ENCODE measurements at regions not wholly inside any gene's neighbourhood (a gene's known extent, or its start where the extent isn't known, plus 50 kb on each side); places are given as distances from the start of the nearest gene placed in this dataset.

DNA sequence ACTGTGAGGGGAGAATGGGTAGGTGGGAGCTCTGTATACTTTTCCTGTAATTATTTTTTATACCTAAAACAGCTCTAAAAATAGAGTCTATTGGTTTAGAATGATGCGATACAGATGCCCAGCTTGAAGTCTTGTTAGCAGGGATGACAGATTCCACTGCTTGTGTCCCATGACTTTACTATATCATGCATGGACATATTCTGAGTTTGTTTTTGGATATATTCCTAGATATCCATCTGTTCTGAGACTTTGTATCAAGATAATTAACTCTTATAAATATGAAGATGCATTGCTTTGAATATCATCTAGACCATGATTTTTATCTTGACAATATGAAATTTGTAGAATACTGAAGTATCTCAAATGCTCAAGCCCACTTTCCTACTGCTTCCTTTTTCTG, 1058.1 kb downstream of the RAPGEF2 start:
- no peak for DNase-seq (ENCODE audit: low read depth in 4 of 4, low spot score in 3 of 4)

DNA sequence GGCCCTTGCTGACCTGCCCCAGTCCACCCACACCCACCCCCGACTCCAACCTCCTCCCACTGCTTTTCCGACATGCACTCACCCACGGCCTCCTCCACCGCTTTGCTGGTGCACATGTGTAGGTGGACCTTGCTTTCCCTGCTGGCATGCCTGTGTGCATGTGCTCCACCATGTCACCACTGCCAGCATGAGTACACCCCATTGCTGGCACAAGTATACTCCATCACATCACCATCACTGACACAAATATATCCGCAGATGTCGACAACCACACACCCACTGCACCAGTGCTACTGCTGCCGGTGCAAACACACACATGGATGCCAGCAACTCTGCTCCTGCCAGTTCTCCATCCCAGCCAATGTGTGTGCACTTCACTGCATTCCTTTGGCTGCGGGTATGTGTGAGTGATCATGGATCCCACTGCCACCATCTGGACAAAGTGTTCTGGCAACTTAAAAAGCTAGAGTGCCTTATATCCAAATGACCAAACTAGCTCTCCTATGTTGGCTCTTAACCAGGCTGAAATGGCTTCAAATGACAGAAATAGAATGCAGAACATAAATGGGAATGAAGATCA, 1072.3 kb downstream of the RAPGEF2 start:
- DNase-seq (ENCODE audit: low read depth in 4 of 4, low spot score in 3 of 4): no peak

DNA sequence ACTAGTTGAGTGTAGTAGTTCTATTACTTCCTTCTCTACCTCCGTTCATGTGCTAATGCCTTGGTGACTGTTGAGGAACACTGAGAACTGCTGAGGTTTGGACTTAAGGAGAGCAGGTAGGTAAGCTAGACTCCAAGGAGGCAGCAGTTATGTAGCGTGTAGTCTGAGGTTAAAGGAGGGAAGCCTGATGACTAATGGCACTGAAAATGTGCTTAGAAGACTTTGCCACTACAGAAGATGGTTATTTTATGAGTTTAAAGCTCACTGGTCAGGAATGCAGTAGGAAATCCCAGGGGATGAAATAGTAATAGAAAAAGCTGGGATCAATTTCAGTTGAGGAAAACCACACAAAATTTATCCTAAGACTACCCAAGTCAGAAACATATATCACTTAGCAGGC, 1077.3 kb downstream of the RAPGEF2 start:
- no peak for DNase-seq (ENCODE audit: low read depth in 4 of 4, low spot score in 3 of 4)

DNA sequence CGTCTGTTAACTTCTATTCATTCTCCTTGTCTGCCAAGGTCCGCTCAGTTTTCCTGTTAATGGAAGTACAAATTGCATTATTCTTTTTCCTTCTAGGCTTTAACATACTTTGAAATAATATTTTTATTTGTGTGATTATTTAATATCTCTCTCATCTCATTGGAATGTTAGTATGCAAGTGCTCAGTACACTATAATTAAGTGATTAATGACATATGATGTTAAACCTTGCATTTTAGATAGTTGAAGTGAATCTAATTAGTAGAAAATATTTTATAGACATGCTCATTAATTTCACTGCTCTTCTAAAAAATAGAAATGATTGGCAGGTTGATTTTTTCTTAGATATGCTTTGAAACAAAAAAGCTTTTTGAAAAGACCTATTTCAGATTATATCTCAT, 1079.8 kb downstream of the RAPGEF2 start:
- no peak for DNase-seq (ENCODE audit: low read depth in 4 of 4, low spot score in 3 of 4)

DNA sequence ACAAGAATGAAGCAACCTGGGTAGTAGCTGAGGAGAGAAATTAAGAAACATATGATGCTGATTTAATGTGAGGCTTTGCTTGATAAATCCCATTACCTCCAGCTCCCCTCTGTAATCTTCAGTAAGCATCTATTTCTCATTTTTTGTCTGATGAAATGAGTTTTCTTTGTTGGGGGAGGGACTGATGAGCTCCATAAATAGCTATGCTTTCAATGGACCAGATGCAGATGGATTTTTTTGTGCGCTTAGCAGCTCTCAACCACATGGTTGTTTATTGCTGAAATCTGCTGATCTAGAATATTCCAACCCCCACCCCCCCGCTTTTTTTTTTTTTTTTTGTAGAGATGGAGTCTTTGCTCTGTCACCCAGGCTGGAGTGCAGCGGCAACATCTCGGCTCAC, 1082.0 kb downstream of the RAPGEF2 start:
- DNase-seq (ENCODE audit: low read depth in 4 of 4, low spot score in 3 of 4): no peak

DNA sequence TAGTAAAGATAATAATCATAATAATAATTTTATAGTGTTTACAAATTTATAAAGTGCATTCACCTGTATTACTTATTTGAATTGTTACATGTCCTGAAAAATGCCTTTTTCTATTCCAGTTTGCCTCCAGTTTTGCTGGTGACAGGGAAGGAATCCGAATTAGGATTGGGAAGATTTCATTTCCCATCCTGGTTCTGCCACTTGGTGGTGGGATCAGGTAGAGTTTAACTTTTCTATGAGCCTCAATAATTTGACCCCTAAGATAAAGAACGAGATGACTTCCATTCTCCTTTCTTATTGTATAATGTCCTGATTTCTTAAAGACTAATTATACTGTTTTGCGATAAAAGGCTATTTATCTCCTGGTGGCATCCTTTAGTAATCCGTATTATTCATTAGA, 1090.9 kb downstream of the RAPGEF2 start:
- DNase-seq (ENCODE audit: low read depth in 4 of 4, low spot score in 3 of 4): no peak

DNA sequence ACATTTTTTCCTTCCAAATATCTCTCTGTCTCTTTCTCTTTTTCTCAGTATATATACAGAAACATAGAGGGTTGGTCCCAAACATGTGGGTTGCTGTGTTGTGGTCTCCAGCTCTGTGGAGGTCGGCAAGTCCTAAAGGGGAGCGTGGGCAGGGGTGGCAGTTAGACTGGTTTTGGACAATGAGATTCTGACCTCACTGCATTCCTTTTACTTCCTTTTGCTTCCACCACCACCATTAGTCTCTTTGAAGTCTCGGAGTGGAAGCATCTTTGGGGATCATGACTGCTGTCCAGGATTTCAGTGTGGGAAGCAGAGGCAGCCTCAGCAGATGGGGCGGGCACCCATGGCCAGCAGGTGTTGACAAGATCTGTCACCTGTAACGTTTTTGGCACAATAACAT, 1091.8 kb downstream of the RAPGEF2 start:
- DNase-seq (ENCODE audit: low read depth in 4 of 4, low spot score in 3 of 4): no peak

DNA sequence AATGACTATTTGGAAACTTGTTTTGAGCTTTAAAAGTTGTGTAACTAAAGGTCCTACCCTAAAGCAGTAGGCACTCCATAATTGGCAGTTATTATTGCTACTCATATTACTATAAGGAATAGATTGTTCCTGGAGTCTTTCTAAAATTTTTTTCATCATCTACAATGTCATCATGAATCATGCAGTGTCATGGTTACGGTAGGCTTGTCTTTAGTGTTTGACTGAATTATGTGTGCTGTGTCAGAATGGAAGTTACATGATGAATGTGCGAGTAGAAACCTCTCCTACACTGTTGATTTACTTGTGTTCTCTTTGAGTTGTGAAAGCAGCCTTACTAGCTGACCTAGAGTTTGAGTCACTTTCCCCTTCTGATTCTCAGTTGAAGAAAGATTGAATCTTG, 1099.9 kb downstream of the RAPGEF2 start:
- DNase-seq (ENCODE audit: low read depth in 4 of 4, low spot score in 3 of 4): no peak

DNA sequence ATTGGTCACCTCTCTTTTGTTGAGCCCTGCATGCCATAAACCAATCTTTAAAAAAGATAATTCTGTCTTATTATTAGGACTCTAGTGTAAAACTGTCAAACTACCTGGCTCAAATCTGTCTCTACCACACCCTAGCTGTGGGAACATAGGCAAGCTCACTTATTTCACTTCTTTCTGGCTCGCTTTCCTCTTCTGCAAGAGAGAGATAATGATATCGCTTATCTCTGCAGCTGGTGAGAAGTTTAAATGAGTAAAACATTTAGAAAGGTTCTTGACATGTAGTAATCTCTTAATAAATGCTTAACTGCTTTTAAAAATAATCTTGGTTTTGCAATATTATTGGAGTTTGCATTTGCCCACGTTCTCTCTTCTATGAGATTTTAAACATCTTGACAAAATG, 1109.2 kb downstream of the RAPGEF2 start:
- no peak for DNase-seq (ENCODE audit: low read depth in 4 of 4, low spot score in 3 of 4)

DNA sequence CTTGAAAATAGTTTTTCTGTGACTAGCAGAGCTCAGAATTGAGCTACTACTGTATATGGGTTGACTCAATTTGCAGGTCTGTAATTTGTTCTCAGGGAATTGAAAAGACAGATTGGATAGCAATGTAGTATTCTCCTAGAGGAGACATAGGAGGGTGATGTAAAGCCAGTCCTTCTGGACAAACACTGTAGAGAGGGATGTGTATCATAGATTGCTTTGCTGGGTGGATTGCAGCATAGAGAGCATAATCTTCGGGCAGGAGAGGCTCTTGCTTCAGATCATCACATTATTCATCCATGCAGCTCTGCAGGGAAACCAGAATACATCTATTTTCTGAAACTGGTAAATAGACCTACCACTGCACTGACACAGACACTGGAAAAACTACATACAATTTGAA, 1110.5 kb downstream of the RAPGEF2 start:
- no peak for DNase-seq (ENCODE audit: low read depth in 4 of 4, low spot score in 3 of 4)

DNA sequence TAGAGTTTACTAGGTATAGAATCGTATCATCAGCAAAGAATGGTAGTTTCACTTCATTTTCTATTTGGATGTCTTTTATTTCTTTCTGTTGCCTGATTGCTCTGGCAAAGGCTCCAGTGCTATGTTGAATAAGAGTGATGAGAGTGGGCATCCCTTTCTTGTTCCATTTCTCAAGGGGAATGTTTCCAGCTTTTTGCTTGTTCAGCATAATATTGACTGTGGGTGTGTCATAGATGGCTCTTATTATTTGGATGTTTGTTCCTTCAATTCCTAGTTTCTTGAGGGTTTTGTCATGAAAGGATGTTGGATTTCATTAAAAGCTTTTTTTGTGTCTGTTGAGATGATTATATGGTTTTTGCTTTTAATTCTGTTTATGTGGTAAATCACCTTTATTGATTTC, 1114.5 kb downstream of the RAPGEF2 start:
- DNase-seq (ENCODE audit: low read depth in 4 of 4, low spot score in 3 of 4): no peak

DNA sequence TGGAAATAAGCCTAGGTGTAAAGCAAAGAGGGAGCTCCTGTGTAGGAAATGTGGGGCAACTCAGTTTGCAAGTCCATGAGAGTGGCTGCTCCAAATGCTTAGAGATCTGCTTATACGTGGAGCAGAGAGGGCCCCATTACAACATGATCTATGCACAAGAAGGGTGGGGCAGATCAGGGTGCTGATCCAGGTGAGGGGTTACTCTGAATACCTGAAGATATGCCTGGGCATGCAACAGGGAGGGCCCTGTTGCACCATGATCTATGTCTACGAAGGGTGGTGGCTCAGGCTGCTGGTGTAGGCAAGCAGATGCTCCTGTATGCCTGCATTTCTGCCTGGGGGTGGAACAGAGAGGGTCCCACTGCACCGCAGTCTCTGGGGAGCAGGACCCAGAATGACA, 1121.2 kb downstream of the RAPGEF2 start:
- DNase-seq (ENCODE audit: low read depth in 4 of 4, low spot score in 3 of 4): no peak

DNA sequence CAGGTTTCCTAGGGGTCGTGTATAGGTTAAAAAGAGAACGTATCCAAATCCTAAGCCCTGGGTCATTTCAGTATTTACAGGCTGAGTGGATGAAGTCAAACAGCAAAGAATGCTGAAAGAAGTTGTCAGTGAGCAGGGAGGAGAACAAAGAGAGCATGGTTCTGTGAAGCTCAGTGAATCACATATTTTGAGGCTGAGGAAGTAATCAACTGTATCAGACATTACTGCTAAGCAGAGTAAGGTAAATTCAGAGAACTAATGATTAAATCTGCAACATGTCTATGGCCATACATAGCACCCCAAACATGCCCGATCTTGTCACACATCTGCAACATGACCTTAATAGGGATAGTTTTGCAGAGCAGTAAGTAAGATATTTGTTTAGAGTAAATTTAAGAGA, 1130.3 kb downstream of the RAPGEF2 start:
- DNase-seq (ENCODE audit: low read depth in 4 of 4, low spot score in 3 of 4): no peak

DNA sequence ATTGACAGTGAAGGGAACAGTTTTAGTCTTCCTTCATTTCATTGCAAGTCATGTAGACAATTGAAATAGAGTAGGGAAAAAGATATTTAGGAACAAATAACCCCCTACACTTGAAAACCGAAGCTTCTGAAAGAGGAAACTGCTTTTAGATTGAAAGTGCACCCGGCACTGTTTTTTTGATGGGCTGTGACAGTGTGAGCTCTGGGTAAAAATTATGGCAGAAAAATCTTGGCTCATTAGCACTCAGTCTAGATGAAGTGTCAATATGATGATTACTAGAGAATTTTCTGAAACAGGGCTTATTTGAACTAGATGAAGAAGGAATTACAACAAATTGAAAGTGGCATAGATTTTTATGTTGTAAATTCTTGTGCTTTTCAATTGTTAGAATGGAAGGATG, 1132.4 kb downstream of the RAPGEF2 start:
- DNase-seq (ENCODE audit: low read depth in 4 of 4, low spot score in 3 of 4): no peak

DNA sequence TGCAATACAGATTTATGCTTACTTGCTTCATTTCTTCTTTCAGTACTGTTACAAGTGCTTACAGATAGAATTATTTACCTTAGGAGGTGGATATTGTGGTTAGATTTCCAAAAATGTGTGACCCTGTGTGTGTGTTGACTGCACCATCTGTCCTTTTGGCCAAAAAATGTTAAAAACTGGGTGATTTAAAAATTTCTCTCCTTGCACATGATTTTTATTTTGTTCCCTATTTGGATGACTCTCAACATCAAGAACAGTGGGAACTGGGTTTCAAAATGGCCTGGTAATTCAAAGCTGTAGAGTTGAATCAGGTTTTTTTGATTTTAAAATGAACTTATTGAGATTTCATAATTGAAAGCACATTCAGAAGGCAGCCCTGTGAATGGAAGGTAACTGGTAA, 1132.9 kb downstream of the RAPGEF2 start:
- no peak for DNase-seq (ENCODE audit: low read depth in 4 of 4, low spot score in 3 of 4)

DNA sequence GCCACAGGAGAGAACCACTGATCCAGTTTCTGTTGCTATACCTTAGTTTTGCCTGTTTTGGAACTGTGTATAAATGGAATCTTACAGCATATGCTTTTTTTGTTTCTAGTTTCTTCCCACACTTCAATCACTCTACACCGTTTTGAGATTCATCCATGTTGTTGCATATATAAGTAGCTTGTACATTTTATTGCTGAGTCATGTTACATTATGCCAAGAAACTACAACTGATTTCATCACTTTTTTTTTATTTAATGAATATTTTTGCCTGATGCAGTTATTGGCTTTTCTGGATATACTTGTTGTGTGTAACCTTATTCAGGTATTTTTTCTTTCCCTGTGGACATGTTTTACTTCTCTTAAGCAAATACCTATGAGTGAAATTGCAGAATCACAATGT, 1135.9 kb downstream of the RAPGEF2 start:
- DNase-seq (ENCODE audit: low read depth in 4 of 4, low spot score in 3 of 4): no peak

DNA sequence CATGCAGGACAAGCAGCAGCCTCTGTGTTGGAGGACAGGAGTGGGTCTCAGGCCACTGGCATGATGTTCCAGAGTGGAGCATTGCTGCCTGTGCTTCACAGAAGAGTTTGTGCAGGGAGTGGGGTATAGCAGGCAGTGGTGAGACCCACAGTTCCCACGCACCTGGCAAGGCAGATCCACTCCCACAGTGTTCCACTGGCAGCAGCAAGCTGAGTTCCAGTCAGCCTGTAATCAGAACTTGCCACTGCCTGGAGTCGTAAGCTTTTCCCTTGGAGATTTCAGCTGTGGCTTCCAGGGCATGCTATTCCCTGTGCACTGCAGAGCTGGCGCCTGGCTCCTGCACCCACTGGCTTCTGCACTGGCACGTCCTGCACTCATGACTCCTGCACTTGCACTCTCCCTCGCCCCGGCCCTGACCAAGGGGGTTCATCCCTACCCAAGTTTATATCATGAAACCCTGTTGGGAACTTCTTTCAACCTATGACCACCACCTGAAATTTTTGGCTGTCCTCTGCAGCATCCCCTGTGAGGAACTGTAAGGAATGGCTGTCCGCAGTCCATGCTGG, 1144.3 kb downstream of the RAPGEF2 start:
- no peak for DNase-seq (ENCODE audit: low read depth in 4 of 4, low spot score in 3 of 4)

DNA sequence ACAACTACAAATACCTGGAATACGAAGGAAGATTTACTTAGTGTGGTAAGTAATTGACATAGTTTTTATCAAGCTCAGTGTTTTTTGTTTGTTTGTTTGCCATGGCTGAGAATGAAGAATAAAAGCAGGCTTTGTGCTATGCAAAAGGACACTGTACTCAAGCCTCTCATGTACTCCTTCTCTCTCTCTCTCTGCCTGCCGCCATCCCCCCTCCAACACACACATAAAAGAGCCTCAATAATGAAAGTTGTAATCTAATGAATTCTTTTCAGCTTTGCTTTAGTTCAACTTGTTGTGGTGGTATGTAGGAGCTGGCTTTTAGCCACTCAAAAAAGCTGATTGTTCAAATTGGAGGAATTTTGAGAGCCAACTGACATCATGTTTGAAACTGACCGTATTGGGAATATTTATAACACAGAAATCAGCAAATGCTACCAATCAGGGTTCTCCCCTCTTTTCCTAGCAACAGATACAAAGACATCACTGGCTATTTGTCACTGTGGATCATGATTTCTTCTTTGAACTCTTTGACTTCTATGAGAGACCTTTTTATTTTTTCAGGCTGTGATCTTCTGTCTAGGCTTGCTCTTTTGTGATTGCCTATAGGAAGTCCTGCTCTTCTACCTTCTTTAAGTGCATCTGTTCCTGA, 1148.8 kb downstream of the RAPGEF2 start:
- DNase-seq (ENCODE audit: low read depth in 4 of 4, low spot score in 3 of 4): no peak

DNA sequence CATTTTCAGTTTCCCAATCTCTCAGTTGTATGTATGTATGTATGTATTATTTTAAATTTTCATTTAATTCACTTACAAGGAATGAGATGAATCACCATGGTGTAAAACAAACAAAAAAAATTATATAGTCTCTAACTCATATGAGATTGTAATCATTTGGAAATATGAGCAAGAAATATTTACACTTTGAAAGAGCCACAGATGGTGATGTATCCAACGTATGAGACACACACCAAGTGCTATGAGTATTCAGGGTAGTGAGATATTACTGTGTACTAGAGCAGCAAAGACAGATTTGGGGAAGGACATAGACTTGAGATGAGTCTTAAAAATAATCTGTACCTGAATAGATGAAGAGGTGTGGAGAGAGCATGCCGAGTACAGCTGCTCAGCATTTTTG, 1154.4 kb downstream of the RAPGEF2 start:
- no peak for DNase-seq (ENCODE audit: low read depth in 4 of 4, low spot score in 3 of 4)

DNA sequence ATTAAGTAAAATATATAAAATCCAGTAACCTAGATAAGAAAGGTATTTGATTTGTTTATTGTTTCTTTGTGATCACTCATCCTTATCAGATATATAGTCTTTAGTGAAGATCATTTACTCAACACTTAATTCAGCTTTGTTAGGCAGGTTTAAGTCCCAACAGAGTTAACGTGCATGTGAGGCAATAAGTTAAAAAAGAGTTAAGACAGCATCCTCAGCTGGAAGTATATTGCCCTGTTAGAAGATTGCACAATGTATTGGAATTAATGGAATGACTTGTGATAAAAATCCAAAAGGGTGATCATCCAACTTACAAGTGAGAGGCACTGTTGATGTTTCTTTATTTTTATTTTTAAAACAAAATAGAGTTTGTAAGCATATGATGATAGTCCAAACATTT, 1162.1 kb downstream of the RAPGEF2 start:
- DNase-seq (ENCODE audit: low read depth in 4 of 4, low spot score in 3 of 4): no peak

DNA sequence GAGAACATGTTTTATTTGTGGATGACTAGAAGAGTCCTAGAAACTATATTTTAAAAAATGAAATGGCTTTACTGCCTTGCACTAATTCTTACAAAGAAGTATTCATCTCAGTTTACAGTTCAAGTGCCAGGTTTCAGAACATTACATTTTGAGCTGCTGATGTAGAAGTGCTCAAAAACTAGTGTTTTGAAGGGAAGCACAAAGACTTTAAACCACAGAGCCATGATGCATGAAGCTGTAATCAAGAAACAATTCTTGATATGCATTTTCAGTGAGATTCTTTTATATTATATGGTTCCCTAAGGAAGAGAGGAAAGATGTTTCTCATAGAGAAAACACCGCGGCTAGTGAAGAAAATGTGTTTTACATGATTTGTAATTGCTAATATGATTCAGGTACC, 1163.0 kb downstream of the RAPGEF2 start:
- DNase-seq (ENCODE audit: low read depth in 4 of 4, low spot score in 3 of 4): no peak

DNA sequence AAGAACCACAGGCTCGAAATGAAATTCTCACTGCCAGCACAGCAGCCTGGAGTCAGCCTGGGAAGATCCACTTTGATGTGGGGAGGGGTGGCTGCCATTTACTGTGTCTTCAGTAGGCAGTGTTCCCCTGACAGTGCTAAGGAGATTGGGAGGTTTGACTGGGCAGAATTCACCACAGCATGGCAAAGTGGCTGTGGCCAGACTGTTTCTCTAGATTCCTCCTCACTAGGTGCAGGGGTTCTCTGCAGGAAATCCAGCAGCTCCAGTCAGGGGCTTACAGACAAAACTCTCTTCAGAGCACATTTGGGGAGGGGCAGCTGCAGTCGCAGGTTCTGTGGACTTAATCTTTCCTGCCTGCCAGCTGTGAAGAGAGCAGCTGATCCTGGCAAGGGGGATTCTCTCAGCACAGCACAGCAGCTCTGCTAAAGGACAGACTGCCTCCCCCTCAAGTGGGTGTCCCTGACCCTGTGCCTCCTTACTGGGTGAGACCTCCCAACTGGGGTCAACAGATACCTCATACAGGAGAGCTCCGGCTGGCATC, 1174.0 kb downstream of the RAPGEF2 start:
- no peak for DNase-seq (ENCODE audit: low read depth in 4 of 4, low spot score in 3 of 4)
